Mucosa of descending colon (tissue), 3 donors: ENCODE measurements at regions not wholly inside any gene's neighbourhood (a gene's known extent, or its start where the extent isn't known, plus 50 kb on each side); places are given as distances from the start of the nearest gene placed in this dataset.

ENCODE experiments used
- ATAC-seq: fragments of 200-7000 bp; cut with Tn5 transposase; one replicate; pipeline ENCODE4 v1.9.1; 2020; ENCODE audit warnings: mild to moderate bottlenecking, moderate library complexity
- DNase-seq, 3 donors: peaks; one replicate each; pipeline ENCODE4 v3.0.0-alpha.2; 2020
- H3K36me3 ChIP-seq: fragments of 200-600 bp; one replicate; pipeline ENCODE4 v1.8.0; 2021; ENCODE audit warnings: low read depth, mild to moderate bottlenecking
- H3K4me1 ChIP-seq: fragments of 200-600 bp; one replicate; pipeline ENCODE4 v1.8.0; 2021; ENCODE audit warnings: low read depth, mild to moderate bottlenecking
- H3K4me3 ChIP-seq: fragments of 200-600 bp; one replicate; pipeline ENCODE4 v1.8.0; 2021; ENCODE audit warnings: mild to moderate bottlenecking
- H3K9me3 ChIP-seq: fragments of 200-600 bp; one replicate; pipeline ENCODE4 v1.8.0; 2021; ENCODE audit warnings: mild to moderate bottlenecking
- intact Hi-C, 2 donors: fragments of 100-400 bp; cut with DNase I in 1 of 2; cut with micrococcal nuclease in 1 of 2; formaldehyde crosslinking; loops; one replicate each; pipeline versions ENCODE4 v1.11.0 to v1.11.1; 2022; cut with DNase I, micrococcal nuclease
- TF ChIP-seq, protein P1 (sequence below): fragments of 200-600 bp; IDR thresholded peaks from one replicate; pipeline ENCODE4 v1.8.0; 2022; ENCODE audit warnings: antibody characterized with exemption, mild to moderate bottlenecking
- donor health status: DM: no; HTN: no; CAD: no; lungs with moderate emphysema.
- donor health status: DM: no; HTN: no; CAD: no.
- donor health status: DM: no; HTN: yes; CAD: no.

DNA sequence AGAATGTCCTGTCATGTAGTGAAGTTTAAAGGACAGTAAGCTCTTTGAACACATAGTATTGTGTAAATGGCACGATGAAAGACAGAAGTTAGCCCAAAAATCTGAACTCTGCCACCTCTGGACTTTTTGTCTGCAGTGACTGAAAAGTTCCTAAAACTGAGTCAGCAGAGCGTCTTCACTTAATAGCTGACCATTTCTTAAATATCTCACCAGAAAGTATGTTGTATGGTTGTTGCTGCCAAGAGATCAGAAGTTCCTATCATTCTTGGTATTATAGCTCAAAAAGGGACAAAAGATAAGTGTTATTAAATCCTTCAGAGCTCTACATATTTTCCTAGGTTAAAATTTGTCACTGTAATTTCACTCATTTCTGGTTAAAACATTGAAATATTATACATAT lies 1003.0 kb downstream of the TTLL7 start:
- intact Hi-C loops = no loop called here
- ATAC-seq = no peak
- H3K4me1 ChIP-seq = no peaks in the 10 kb centered on the region
- H3K4me3 ChIP-seq = no peak overlapping the region
- no peak for DNase-seq
- TF ChIP-seq, protein P1, sequence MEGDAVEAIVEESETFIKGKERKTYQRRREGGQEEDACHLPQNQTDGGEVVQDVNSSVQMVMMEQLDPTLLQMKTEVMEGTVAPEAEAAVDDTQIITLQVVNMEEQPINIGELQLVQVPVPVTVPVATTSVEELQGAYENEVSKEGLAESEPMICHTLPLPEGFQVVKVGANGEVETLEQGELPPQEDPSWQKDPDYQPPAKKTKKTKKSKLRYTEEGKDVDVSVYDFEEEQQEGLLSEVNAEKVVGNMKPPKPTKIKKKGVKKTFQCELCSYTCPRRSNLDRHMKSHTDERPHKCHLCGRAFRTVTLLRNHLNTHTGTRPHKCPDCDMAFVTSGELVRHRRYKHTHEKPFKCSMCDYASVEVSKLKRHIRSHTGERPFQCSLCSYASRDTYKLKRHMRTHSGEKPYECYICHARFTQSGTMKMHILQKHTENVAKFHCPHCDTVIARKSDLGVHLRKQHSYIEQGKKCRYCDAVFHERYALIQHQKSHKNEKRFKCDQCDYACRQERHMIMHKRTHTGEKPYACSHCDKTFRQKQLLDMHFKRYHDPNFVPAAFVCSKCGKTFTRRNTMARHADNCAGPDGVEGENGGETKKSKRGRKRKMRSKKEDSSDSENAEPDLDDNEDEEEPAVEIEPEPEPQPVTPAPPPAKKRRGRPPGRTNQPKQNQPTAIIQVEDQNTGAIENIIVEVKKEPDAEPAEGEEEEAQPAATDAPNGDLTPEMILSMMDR = no peak
- H3K9me3 ChIP-seq = no peaks in the 10 kb centered on the region
- H3K36me3 ChIP-seq = no peaks in the 10 kb centered on the region

DNA sequence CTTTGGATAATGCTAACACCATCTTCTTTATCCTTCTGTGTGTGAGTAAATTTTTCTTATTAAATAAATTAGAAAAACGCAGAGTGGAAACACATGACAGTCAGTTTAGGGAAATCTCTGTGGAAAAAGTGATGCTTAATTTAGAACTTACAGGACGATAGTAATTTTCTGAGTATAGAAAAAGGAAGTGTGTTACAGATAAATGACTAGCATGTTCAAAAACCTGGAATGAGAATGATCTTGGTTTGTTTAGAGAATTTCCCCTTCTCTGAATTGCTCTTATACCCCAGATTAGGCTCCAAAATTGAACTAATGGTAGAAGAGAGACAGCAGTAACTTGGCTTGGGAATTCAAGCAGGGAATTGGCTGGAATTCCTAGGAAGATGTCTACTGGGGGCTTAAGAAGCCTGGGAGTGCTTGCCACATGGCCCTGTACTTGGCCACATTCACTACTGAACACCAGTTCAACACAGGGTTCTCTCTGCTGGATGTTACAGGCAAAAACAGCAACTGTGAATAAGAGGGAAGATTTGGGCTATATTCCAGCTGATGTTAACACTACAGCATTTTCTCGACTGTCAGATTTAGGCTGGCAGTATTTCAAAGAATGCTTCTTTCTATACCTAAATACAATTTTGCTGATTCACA lies 1004.2 kb downstream of the TTLL7 start:
- ATAC-seq (no peak), DNase-seq (no peak)
- Histone ChIP-seq H3K4me1 (no peaks in the 10 kb centered on the region), H3K36me3 (no peaks in the 10 kb centered on the region), H3K4me3 (no peak overlapping the region), H3K9me3 (no peaks in the 10 kb centered on the region)
- intact Hi-C loops = no loop called here
- TF ChIP-seq, protein P1 = no peak

DNA sequence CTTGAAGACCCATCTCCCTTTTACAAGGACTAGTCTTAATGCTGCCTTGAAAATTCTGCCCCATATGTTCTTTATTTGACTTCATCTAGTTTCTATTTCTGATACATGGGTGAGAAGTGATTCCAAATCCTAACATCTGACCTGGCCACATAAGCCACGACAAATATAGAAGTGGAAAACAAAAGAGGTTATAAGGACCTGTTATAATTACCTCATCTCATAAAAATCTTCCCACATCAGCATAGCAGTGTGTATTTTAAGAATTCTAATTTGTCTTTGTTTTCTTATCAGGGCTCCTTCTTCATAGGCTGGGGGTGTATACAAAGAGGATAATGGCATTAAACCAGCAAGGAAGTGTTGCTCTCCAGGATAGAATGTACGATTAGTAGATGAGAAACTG lies 1007.4 kb downstream of the TTLL7 start:
- no peaks in the 10 kb centered on the region for H3K9me3 ChIP-seq
- TF ChIP-seq, protein P1 = no peak
- H3K36me3 ChIP-seq = no peaks in the 10 kb centered on the region
- no peaks in the 10 kb centered on the region for H3K4me1 ChIP-seq
- intact Hi-C loops = no loop called here
- ATAC-seq = no peak
- no peak overlapping the region for H3K4me3 ChIP-seq
- DNase-seq = no peak

DNA sequence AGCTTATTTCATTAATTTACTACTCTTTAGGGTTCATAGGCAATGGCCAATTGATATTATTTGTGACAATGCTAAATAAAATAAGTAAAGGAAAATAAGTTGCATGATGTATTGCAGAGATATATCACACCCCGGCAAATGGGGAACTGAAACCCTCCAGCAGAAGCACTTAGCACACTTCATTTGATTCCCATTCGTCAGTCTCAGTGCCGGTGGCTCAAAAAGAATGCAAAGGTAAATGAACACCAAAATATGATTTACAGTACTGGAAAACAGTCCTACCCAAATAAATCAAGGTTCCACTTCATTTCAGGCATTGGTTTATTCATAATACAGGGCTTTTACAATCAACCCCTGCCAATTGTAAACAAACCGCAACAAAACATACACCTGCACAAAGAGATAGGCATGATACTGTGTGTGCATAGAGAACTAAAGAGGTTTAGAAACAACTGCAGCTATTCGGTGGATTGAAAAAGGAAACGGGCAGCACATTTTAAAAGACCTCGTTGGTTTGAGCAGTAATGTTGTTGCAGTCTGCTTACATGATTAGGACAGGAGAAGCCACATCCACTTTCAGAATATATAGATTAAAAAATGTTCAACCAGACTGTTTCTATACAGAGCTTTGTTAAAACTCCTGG lies 1019.2 kb downstream of the TTLL7 start:
- Histone ChIP-seq H3K4me1 (no peaks in the 10 kb centered on the region), H3K36me3 (no peaks in the 10 kb centered on the region), H3K4me3 (no peak overlapping the region), H3K9me3 (no peaks in the 10 kb centered on the region)
- TF ChIP-seq, protein P1 = no peak
- DNase-seq (peak in 1 of 3 donors; percentile 4), ATAC-seq (no peak)
- intact Hi-C loops = no loop called here

DNA sequence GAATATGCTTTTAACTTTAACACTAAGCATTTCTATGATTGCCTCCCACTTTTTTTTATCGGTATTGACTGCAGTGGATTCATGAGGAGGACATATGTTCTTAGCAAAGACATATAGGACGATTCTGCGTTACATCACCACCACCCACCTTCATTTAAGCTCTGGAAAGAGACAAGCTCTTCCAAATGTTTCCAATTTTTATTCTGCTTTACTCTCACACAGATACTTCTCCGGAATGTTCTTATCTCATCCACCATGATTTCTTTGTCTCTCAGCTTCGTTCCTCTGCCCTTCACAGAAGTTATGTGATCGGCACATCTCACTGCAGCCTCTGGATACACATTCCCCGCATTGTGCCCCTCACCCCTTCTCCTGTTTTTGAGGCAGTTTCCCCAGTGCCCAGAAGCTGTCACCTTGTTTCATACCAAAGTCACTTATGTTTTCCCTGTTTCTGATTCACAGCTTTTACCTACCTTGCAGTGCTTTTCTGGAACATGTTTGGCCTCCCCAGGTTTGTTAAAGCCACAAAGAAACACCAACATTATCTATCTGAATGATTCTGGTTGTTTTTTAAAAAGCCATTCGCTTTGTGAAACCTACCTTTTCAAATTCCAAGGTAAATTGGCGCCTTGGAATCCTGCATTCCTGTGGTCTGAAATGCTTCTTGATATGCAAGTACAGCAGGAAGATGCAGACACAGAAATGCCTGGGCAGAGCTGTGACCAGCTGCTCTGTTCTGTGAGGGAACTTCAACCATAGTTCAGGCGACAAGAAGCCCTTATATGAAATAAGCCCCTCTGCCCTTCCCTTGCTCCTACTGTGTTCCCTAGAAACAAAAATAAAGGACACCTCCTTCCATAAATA lies 1020.2 kb downstream of the TTLL7 start:
- no peaks in the 10 kb centered on the region for H3K36me3 ChIP-seq
- H3K4me3 ChIP-seq = no peak overlapping the region
- H3K9me3 ChIP-seq = no peaks in the 10 kb centered on the region
- no peak for DNase-seq
- intact Hi-C loops = no loop called here
- TF ChIP-seq, protein P1 = no peak
- no peaks in the 10 kb centered on the region for H3K4me1 ChIP-seq
- no peak for ATAC-seq
